HG03159 (cell line): ENCODE measurements at regions not wholly inside any gene's neighbourhood (a gene's known extent, or its start where the extent isn't known, plus 50 kb on each side); places are given as distances from the start of the nearest gene placed in this dataset.

ENCODE experiments used
- ATAC-seq: cut with Tn5 transposase; IDR thresholded peaks from one replicate; pipeline ENCODE4 v1.9.1; 2021; ENCODE audit warnings: mild to moderate bottlenecking, moderate library complexity; ENCODE audit not compliant: unreplicated experiment

- ATAC-seq = no peak
Measured at GRCh38 chrX:97763981-97764380, 880.3 kb downstream of the RPA4 start.

GRCh38 chrX:97766501-97767095, 882.9 kb downstream of the RPA4 start:
- no peak for ATAC-seq

GRCh38 chrX:97787311-97787710, 903.6 kb downstream of the RPA4 start:
- no peak for ATAC-seq

- peak; percentile 72 for ATAC-seq
Measured at GRCh38 chrX:97787849-97788248, 904.1 kb downstream of the RPA4 start.

GRCh38 chrX:97790850-97791249, 907.1 kb downstream of the RPA4 start:
- no peak for ATAC-seq

- no peak for ATAC-seq
Measured at GRCh38 chrX:97797076-97797475, 913.4 kb downstream of the RPA4 start.

GRCh38 chrX:97806238-97806637, 922.5 kb downstream of the RPA4 start:
- ATAC-seq = no peak

- ATAC-seq = no peak
Measured at GRCh38 chrX:97806946-97807345, 923.2 kb downstream of the RPA4 start.

GRCh38 chrX:97820170-97820569, 936.5 kb downstream of the RPA4 start:
- no peak for ATAC-seq

- ATAC-seq = no peak
Measured at GRCh38 chrX:97828471-97828870, 944.8 kb downstream of the RPA4 start.

GRCh38 chrX:97835969-97836368, 952.3 kb downstream of the RPA4 start:
- ATAC-seq = no peak

GRCh38 chrX:97841544-97842179, 958.0 kb downstream of the RPA4 start:
- no peak for ATAC-seq

- no peak for ATAC-seq
Measured at GRCh38 chrX:97842468-97843199, 958.9 kb downstream of the RPA4 start.

- ATAC-seq = no peak
Measured at GRCh38 chrX:97843200-97843811, 959.6 kb downstream of the RPA4 start.

GRCh38 chrX:97844161-97844560, 960.5 kb downstream of the RPA4 start:
- no peak for ATAC-seq

GRCh38 chrX:97844943-97845342, 961.2 kb downstream of the RPA4 start:
- ATAC-seq = no peak

- ATAC-seq = no peak
Measured at GRCh38 chrX:97845451-97845850, 961.7 kb downstream of the RPA4 start.

GRCh38 chrX:97846228-97846627, 962.5 kb downstream of the RPA4 start:
- ATAC-seq = no peak

GRCh38 chrX:97846718-97847237, 963.1 kb downstream of the RPA4 start:
- no peak for ATAC-seq

- ATAC-seq = no peak
Measured at GRCh38 chrX:97847885-97848679, 964.4 kb downstream of the RPA4 start.

- ATAC-seq = no peak
Measured at GRCh38 chrX:97849951-97850350, 966.2 kb downstream of the RPA4 start.
